Stimulated activated CD4-positive, alpha-beta T cell treated with anti-CD3 and anti-CD28 coated beads, Interleukin-12 subunit alpha, Interleukin-12 subunit beta, amount 100 ng/mL, for 24 hours (primary cell): ENCODE measurements at regions not wholly inside any gene's neighbourhood (a gene's known extent, or its start where the extent isn't known, plus 50 kb on each side); places are given as distances from the start of the nearest gene placed in this dataset.
"Not testable (repeated sequence)": the region's sequence is repeated elsewhere in the genome, so short reads cannot be mapped to it uniquely, and the experiment has no call there.

Experiments
- DNase-seq, 2 experiments: peaks; one replicate each; pipeline ENCODE4 v3.0.0-alpha.2; 2020; ENCODE audit warnings: low read depth in 2 of 2

DNA sequence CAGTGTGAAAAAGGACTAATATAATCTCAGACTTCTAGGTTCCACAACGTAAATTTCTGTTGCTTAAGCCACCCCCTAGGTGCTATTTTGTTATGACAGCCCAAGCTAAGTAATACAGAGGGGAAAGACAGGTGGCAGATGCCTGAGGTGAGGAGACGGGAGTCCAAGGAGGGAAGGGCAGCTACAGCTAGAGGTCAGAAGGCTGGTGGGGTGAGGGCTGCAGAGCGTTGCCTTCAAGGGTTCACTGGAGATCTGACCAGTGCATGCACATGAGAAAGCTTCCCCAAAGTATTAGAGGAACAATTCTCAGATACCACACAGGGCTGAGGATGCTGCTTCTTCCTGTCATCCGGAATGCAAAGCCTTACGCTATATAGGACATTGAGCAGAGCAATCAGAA is 104.7 kb upstream of the IRX4 start:
- DNase-seq = no peak

DNA sequence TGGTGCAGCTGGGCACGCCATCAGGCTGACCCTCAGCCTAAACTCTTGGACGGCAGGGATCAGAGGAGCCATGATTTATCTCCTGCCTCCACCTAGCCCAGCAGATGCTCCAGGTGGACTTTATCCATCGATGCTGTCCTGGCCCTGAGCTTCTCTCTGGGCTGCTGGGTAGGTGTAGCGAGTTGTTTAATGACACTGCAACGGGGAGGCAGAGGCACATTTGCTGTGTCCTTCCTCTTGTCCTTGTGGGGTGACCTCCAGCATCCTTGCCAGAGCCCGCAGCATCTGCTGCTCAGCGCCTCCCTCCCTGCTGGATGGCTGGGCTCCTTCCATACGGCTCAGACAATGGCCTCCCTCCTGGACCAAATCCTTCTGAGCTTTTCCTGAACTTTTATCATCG is 103.1 kb upstream of the IRX4 start:
- no peak for DNase-seq

DNA sequence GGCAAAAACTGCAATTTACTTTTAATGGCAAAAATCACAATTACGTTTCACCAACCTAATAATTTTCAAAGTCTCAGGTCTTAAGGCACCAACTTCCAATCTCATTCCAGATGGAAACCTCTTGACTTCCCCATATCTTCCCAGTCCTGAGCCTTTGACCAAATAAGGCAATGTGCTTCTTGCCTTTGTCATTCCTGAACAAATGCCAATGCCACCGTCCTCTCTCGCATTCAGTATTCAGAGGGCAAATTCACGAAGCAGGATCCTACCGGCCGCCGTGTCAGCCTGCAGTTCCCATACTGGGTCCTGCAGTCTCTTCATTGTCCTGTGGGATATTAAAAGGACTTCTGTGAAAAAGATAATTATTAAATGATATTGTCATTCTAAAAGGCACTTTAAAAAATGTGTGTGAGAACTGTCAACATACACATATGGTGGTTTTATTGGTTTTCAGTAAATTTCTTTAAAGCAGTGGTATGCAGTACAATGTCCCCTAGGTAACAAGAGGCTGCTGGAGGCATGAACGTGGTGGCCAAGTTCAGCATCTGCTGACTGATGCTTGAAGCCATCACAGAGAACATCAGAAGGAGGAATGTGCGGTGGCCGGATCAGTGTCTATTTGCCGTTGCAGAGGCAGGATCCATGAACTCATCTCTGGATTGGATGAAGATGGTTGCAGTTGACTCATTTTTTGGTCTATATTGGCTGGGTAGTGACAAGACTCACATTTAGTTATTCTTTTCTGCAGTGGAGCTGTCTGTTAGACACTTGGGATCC is 101.4 kb upstream of the IRX4 start:
- no peak for DNase-seq

DNA sequence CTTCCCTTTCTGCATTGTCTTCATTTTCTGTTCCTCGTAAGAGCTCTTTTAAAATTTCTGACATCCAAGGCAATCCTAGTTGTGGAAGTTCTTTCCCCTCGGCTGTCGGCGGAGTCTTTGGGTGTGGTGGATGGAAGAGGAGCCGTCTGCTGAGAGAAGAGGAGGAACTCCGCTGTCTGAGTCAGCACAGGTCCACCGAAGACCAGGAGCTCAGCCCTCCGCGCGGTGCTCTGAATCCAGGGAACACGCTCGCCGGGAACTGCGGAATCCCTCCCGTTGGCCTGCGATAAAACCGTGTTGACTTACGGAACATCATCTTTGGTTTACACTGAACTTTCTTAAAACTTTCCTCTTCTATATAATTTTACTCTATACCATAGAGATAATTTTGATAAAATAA is 100.7 kb upstream of the IRX4 start:
- DNase-seq = no peak

DNA sequence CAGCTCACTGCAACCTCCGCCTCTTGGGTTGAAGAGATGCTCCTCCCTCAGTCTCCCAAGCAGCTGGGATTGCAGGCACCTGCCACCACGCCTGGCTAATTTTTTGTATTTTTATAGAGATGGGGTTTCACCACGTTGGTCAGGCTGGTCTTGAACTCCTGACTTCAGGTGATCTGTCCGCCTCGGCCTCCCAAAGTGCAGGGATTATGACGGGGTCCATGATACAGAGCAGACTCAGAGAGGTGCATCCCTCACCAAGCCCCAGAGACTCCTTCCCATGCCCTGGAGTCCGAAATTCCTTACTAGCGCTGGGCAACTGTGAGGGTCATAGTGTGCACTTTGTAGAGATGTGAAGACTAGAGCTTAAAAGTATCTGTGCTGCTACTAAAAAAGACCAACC is 99.8 kb upstream of the IRX4 start:
- not testable (repeated sequence) for DNase-seq

DNA sequence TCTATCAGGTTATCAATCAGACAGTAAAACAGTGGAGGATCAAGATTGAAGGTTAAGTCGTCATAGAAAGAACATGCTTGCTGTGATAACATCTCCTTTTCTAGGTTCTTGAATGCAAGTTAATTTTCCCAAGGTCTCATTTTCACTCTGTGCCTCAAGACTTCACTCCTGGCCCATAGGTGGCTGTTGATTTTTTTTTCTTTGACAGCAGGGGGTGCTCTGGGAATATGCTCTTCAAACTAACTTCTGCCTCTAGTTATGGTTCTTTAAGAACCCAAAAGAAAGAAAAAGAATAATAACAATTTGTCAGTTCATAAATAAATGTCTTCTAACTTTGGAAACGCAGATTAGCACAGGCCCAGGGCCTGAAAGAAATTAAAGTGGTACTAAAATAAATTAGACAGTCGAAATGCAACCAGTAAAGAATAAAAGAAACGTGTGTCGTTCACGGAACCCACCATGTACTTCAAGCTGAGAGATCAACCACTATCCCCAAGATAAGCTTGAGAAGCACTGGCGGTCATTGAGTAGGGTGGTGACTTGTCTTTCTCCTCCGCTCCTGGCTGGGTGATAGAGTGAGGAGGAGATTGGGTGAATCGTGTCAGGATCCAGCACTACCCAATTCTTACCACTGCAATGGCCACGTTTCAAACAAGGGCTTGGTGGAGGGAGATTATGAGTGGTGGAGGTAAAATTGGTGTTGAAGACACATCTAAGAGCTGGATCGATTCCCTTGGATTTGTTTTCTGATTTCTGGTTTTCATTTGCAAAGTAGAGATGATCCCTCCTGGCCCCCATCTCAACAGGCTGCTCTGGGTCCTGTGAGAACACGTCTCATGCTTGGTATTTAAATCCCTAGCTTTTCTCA is 93.4 kb upstream of the IRX4 start:
- no peak for DNase-seq

DNA sequence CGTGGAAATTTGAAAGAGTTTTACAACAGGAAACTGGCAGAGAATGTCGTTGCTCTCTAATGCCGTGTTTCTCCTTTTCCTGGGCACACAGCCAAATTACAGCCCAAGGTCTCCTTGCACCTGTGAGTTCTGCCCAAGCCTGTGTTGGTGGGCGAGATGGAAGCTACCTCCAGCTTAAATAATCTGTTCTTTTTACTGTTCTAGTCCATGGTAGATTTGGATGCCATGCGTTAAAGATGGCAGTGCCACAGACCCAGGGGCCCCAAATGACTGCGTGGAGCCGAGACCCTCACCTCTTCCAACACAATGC is 92.6 kb upstream of the IRX4 start:
- DNase-seq = no peak

DNA sequence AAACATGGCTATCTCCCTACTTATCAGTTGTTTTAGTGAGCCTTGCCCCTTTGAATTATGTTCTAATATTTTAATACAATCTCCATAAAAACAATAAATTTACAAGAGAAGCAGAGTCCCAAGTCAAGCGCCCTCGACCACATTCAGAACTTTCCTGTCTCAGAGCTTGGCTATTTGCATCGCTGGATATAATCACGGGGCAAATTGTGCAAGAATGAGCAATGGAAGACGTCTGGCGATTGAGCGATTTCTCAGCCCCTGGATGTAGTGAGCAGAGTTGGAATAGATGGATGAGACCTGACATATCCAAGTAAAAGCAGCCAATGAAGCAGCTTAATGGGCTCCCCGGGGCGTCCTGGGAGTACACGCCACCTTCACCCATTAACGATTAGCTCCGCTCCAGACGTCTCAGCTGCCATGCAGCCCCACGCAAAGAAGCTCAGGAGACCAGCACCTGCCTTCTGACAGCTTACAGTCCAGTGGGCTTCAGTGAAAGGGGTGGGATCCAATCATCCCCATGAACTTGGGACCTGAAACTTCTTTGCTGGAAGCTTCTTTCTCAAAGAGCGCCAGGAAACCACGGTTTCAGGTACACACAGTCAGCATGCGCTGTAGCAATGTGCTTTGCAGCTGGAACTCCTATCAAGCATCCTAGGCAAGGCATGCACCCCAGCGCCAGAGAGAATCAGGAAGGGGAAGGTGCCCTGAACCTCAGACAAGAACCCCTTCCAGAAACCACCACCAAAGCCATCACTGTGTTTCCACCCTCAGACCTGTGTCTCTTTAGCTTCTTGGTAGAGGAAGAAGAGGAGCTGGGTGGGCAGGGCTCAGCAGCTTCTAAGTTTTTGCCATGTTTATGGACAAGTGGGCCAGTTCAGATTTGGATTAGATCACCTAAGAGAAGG is 92.0 kb upstream of the IRX4 start:
- DNase-seq = no peak

DNA sequence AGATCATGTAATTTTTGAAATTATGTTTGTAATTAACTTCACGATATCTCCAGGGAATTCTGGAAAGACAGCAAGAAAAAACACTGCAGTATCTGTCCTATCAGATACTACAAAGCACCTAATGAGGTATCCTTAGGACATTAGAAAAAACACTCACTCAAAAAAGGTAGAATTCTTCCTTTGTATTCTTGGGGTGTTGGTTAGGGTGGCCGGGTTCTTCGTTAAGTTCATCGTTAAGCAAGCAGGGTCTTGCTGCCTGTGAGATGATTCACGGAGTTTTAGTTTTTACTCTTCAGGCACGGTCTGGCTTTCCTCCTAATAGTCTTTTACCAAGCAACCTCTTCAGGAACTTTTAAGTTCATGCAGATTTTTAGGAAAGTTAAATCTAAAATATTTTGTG is 91.4 kb upstream of the IRX4 start:
- no peak for DNase-seq

DNA sequence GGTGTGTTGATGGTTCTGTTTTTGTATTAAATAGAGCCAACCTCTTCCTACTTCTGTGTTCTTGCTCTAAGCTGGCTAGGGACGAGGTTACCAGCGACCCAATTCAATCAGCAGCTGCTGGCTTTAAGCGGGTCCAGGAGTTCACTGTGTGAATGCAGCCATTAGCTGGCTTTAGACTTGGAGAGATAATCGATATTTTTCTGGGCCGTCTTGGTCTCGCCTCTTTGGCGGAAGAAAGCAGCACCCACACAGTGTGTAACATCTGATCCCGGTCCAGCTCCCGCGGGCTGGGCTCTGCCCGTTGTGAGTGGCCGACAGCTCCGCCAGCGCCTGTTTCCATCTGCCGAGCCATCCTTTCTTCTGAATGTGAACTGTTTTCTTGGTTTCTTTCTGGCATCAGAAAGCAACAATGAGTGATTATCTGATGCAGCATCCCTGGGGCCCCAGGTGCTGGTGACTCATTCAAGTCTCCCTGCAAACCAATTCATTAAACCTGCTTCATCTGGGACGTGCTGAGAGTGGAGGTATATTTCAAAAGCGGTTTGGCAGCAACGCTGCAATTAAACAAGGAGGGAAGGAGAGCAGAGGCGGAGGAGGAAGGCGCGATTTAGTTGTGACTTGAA is 90.8 kb upstream of the IRX4 start:
- DNase-seq = no peak

DNA sequence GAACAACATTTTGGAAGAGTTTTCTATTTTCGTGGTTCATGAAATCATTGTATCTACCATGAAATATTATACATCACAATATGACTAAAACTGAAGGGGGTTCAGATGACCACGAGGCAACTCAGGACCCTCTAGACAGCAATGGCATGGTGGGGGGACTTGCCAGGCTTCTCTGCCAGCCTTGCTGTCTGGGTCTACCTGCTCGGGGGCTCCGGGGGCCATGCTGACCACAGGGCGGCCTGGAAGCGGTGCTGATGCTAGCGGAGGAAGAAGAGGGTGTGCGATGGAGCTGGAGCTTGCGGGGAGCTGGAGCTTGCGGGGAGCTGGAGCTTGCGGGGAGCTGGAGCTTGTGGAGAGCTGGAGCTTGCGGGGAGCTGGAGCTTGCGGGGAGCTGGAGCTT is 89.2 kb upstream of the IRX4 start:
- no peak for DNase-seq

DNA sequence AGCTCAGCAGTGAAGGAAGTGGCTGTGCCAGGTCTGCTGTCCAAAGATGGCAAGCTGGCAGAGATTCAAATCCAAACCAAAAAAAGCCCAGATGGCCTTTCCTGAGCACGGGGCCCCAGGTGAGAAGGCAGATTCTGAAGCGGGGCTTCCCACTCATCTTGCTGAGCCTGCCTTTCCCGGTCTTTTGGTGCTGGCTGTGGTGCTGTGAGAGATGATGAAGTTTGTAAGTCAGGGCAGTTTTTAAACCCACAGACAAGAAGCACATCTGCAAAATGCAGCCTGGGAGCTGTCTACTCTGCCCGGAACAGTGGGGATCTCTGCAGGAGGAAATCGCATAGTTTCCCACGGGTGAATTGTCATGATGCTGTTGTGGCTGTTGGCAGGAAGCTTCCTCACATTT is 85.0 kb upstream of the IRX4 start:
- no peak for DNase-seq

DNA sequence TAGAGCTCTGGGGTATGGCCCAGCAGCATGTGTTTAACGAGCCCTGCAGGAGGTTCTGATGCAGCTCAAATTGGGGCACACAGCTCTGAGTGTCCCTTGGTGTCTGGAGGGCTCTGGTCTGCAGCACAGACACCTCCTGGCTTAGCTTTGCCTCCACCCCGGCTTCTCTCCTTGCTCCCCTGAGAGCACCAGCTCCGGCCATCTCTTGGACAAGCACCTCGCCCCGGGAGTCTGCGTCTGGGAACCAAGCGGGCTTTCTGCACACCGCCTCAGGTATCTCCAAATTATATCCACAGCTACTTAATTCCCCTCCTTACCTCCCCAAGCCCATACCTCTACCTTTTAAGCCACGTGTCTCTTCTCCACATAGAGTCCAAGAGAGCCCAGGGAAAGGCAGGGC is 83.7 kb upstream of the IRX4 start:
- DNase-seq = no peak

DNA sequence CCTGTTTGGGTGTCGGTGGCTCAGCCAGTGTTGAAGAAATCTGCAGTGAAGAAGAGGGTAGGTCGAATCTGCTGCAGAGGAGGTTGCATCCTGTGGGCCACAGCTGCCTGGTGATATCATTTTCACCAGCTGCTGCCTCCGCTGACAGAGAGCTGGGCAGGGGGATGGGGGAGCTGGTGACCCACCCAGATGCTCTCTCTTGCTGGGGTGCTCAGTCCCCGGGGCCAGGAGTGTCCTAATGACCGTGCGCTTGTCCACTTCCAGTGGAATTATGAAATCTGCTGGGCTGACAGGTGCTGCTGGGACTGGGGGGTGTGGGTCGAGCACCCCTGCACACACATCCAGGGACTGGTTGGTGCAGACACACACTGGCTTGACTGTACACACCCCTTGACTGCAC is 83.2 kb upstream of the IRX4 start:
- DNase-seq = no peak

DNA sequence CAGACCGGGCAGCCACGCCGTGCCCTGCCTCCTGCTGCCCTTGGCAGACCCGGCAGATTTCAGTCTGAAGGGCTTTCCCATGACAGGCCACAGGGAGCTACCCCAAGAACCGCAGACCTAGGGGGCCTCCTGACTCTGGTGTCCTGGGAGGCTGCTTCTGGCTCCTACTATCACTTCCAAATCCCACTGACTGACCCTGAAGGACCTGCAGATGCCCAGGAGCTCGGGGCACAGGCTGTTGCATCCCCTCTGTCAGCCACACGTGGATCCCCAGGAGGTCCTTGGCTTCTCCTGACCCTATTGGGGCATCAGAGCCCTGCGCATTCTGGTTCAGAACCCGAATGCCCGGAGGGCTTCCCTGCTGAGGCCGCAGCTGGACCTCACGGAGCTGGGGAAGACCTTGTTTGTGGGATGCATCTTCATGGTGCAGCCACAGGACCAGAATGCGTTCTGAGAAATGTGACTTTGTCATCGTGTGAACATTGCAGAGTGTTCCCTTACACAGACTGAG is 81.3 kb upstream of the IRX4 start:
- DNase-seq = no peak

DNA sequence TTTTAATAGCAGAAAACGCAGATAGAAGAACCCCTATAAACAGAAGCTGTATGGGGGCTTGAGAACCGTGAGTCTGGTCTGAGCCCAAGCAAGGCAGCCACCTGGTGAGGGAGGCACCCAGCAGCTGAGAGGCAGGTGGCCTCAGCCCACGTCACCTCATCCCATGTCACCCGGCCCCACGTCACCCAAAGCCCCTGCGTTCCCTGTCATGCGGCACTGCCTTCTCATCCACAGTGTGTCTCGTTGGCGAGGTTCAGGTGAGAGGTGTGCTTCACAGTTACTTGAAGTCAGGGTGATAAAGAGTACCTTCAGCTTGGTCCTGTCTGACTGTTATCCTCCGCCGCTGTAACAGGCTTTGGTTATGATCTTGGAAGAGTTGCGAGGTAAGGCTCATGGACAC is 80.6 kb upstream of the IRX4 start:
- no peak for DNase-seq

DNA sequence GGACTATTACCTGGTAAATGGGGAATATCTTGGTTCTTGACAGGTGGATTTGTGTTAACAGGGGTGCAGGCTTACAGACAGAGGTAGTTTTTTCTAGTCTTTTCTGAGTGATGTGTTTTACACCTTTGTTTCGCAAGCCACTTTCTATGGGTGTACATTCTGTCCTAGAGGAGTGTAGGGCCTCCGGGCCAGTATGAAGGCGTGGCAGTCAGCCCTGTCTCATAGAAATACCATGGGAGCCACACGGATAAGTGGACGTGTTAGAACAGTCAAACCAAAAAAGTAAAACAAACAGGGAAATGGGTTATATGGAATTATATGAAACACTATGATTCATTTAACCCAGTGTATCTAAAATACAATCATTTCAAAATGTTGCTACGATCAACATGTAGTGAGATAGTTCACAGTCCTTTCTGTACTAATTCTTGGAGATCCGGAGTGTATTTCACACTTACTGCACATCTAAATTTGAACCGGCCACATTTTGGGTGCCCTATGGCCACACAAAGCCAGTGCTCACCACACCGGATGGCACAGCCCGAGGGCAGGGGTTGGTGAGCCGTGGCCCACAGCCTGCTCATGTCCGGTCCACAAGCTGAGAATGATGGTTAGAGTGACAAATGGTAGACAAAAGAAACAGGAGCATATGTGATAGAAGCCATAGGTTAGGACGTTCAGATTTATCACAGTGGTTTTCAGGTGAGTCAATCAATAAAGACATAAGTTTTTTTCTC is 80.1 kb upstream of the IRX4 start:
- no peak for DNase-seq

DNA sequence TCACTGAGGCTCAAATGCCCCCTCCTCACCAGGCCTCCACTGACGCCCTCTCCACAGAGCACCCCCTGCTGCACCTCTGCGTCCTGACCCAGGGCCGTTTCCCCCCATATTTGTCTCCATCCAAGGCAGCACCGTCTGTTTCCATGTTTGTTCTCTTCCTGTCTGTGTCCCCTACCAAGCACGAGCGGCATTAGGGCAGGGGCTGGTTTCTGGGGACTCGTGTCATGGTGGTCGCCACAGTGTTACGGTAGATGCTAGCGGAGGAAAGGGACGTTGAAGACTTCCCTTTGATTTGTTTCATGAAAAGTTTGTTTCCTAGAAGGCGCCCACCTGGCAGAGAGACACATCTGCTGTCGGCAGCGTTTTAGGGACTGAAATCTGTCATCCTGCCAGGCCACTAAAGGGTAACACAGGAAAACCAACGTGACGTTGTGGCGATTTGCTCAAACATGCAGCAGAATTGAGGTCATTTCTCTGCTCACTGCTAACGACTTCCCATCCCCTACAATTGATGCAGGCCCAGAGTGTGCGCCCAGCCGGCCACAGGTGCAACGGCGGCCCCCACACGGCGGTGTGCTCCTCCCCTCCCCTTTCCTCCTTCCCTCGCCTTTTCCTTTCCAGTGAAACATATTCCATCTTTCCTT is 79.3 kb upstream of the IRX4 start:
- no peak for DNase-seq

DNA sequence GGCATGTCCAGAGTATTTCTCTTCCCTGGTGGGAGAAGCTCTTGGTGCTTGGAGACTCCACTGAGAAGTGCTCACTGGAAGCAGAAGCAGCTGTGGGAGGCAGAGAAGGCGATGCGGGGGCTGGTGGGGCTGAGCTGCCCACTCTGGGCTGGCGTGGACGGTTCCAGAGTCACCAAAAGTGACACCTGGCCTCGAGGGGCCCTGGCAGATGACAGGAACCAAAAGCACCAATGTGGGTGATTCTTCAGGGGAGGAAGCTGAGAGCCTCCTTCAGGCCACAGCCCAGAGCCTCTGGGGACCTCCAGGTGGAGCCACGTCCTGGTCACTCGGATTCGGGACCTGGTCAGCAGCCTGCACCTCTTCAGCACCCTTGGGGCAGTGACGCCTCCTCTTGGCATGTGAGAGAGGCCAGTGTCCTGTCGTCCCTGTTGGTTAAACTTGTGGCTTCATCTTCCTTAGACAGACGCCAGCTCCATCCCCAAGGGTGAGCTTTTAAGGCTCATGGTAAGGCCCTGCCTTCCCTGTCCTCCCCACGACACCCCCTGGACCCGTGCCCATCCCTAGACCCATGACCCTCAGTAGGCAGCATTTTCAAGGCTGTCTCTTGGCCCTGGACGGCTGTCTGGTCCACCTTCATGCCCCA is 78.7 kb upstream of the IRX4 start:
- DNase-seq = no peak
